ENCODE measurements at regions not wholly inside any gene's neighbourhood (a gene's known extent, or its start where the extent isn't known, plus 50 kb on each side); places are given as distances from the start of the nearest gene placed in this dataset.
"Not testable (repeated sequence)": the region's sequence is repeated elsewhere in the genome, so short reads cannot be mapped to it uniquely, and the experiment has no call there.

GRCh38 chr6:792662-793061, 99.7 kb upstream of the EXOC2 start:
- no peak for DNase-seq

DNA sequence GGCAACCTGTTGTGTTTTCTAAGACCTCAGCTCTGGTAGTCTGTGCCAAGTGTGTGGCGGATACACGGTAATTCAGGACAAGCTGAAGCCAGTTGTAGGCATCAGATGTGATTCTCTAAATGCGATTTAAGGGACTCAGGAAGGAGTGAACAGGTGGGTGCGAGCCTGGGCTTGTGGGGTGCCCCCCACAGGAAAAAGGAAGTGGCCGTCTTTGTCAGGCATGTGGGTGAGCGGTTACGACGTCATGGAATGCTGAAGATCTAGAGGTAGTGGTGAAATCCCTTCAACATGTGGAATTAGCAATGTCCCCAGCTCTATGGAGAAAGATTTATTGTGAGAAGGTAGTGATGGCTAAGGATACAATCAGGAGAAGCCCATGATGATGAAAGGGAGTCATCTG, 95.1 kb upstream of the EXOC2 start:
- DNase-seq = no peak

DNA sequence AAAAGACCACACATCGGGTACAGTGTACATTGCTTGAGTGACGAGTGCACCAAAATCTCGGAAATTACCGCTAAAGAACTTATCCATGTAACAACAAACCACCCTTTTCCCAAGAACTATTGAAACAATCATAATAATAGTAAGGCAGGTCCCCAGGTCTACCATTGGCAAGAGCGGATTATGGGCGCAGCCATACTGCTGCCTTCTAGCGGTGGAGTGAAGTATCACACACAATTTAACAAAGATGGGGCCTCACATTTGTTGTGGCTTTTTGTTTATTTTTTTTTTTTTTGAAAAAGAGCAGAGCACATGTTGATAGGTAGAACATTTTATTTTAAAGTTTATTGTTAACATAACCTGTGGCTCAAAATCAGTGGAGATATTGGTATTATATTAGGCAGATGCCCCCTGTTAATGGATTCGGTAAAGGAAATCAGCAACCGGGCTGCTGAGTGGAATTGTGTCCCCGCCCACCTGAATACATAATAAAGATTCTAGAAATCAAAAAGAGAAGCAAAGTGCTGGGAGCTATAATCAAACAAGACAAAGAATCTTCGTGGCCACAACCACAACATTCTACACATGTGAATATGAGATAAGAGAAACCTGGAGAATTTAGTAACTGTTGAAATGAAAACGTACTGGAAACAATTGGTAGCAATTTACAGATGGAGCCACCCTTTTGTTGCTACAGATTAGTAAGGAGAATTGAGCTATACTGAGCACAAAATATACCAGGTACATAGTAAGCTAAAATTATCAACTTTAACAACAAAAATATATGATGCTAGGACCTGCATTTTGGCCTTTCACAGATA, 94.2 kb upstream of the EXOC2 start:
- DNase-seq = no peak

GRCh38 chr6:783966-784735, 91.2 kb upstream of the EXOC2 start:
- no peak for DNase-seq

GRCh38 chr6:782141-782540, 89.2 kb upstream of the EXOC2 start:
- no peak for DNase-seq

GRCh38 chr6:781350-781961, 88.5 kb upstream of the EXOC2 start:
- no peak for DNase-seq

DNA sequence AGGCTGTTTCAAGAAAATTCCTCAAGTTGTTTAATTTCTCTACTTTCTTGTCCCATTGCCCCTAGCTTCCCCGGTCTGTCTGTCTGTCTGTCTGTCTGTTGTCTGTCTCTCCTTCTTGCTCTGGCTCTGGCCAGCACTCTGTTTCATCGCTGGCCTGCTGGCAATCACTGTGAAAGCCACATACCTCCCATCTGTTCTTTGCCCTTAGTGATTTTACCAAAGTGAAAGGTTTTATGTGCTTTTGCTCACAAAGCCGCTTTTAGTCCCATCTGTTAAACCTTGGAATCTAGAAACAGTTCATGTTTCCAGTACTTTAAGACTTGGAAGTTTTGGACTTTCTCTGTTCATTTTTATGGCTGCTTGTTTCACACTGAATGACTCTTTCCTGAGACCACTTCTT, 87.8 kb upstream of the EXOC2 start:
- DNase-seq = no peak

- DNase-seq = no peak
Measured at GRCh38 chr6:776951-777350, 84.0 kb upstream of the EXOC2 start.

DNA sequence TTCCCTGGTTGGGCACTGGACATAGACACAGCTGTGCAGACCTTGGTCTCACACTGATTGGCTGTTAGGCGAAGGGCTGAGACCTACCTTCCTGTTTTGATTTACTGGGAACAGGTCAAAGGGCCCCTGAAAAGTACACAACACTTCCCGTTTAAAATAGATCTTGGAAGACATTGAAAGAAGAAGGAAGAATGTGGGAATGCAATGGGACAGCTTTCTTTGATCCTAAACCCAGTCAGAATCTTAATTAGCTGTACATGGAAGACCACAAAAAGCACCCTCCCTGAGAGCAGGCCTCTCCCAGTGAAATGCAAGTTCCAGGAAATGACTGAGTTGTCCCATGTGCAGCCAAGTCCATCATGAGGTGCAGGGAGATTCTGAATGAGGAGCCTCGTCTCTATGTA, 83.6 kb upstream of the EXOC2 start:
- DNase-seq = no peak

- DNase-seq = no peak
Measured at GRCh38 chr6:775863-776262, 82.9 kb upstream of the EXOC2 start.

- not testable (repeated sequence) for DNase-seq
Measured at GRCh38 chr6:771683-772082, 78.7 kb upstream of the EXOC2 start.

DNA sequence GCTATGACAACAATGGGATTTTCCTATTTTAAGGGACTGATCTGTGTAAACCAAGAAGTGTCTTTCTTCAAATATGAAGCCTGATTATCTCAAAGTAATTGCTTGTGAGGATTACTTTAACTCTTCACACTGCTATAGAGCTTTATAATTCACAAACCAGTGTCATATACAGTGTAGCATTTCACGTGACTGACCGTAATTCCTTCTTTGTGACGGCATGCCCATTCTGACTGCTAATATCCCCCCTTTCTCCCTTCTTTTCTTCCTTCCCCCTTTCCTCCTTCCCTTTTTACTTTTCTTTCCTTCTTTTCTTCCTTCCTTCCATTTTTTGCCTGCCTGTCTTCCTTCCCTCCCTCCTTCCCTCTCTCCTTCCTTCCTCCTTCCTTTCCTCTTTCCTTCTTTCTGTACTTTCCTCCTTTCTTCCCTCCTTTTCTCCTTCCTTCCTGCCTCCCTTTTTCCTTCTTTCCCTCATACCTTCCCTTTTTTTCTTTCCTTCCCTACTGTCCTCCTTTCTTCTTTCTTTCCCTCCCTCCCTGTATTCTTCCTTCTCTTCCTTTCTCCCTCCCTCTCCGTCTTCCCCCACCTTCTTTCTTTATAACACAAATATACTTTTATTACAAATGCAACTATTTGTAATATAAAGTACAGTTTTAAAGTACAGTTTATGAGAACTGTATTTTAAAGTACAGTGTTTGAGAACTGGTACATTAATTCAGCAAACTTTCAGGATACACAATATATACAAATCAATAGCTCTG, 75.0 kb upstream of the EXOC2 start:
- no peak for DNase-seq

GRCh38 chr6:766625-767024, 73.7 kb upstream of the EXOC2 start:
- DNase-seq = no peak

DNA sequence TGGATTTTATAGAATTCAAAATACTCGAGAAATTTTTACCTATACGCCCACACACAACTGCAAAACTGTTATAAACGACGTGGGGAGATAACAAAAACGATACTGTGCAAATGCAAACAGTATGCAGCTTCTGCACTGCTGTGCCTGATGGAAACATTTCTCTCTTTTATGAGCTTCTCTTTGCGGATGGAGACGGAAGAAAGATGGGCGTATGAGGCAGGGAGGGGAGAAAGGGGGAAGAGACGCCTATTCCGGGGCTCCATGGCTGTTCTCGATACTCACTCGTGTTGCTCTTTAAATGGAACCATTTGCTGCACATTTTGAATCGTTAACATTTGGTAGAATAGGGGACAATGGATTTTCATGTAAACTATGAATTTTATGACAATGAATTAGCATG, 69.1 kb upstream of the EXOC2 start:
- no peak for DNase-seq

DNA sequence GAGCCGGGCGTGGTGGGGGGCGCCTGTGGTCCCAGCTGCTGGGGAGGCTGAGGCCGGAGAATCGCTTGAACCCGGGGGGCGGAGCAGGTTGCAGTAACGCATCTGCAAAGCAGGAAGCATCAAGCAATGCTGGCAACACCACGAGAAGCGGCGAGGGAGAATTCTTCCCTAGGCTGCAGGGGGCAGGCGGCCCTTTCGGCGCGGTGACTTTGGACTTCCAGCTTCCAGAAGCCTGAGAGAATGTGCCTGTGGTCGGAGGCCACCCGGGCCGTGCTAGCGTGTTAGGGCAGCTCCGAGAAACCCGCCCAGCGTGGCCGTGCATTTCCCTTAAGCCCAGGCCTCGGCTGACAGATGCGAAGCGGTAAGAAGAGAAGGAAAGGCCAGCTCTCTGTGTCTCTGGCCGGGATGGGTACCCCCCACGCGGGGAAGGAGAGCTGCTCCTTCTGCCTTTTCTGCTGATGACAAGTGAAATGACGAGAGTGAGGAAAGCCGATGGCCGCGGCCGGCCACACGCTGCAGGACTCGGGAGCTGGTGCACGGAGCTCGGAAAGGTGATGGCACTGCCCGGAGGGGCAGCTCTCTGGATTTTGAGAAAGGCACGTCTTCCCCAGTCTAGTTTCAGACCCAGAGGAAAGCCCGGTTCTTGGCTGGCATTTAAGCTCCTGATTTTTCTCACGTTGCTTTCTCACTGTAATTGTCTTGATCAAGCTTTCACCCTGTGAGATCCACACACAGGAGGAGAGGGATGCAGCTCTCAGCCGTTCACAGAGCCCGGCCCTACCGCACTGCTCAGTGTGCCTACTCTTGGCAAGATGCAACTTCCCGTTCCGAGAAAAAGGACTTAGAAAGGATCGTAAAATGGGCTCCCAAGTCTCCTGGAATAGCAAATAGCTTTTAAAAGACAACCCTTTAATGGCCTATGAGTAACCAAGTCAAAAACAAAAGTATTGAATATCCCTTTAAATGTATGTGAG, 68.3 kb upstream of the EXOC2 start:
- DNase-seq = no peak

DNA sequence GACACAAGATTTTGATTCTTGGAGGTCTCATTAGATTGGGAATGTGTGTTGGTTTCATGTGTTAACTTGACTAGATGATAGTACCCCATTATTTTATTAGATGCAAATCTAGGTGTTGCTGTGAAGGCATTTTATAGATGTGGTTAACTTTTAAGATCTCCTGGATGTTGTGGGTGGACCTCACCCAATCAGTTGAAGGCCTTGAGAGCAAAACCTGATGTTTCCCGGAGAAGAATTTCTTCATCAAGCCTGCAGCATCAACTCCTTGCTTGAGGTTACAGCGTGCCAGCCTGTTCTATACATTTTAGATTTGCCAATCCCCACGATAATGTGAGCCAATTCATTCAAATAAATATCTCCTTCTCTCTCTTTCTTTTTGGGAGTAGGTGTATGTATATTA, 66.8 kb upstream of the EXOC2 start:
- no peak for DNase-seq

- DNase-seq = no peak
Measured at GRCh38 chr6:756224-756623, 63.3 kb upstream of the EXOC2 start.

GRCh38 chr6:754202-754601, 61.3 kb upstream of the EXOC2 start:
- no peak for DNase-seq

DNA sequence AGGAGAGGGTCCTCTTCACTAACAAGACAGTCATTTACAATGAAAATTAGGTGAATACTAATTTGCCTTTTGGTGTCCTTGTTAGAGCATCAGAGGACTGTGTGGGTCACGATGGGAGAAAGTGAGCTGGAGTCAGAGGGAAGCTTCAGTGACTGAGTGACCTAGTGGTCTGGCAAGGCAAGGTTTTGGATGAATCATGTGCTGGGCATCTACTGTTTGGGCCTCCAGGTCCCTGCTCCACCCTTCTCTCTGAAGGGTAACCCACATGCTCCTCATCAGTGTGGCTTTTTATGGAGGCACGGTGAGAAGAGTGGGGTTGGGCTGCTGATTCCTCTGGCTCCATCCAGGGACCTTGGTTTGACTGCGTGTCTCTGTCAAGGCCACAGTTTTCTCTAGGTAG, 60.5 kb upstream of the EXOC2 start:
- DNase-seq = no peak

DNA sequence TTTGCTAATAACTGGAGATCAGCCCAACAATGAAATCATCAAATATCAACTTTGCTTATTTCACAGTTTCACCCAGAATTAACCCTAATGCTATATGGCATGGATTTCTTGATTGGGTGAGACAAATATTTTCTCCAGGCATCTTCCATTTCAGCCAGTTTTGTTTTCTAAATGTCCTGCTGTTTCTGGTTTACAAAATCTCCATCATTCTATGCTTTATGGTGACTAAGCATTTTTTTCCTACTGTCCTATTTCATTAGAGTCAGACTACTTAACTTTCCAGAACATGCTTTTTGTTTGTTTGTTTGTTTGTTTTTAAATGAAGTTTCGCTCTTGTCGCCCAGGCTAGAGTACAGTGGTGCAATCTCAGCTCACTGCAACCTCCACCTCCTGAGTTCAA, 59.5 kb upstream of the EXOC2 start:
- no peak for DNase-seq

- DNase-seq = no peak
Measured at GRCh38 chr6:751765-752164, 58.8 kb upstream of the EXOC2 start.

DNA sequence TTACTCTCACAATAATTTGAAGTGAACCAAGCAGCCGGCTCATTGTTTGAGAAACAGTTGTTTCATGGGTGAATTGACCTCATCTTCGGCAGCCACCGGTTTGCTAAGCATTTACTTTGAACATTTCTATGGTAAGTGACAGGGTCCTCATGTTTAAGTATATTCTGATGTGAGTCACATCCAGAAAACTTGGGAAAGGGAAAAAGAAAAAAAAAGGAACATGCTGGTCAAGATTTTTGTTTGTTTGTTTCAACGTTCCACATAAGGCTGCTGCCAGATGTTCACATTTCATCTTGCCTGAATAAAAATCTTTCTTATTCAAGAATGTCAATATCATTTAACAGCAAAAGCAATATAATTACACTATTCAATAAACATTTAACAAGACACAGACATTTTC, 55.0 kb upstream of the EXOC2 start:
- DNase-seq = no peak

Data from CD4-positive, alpha-beta T cell treated with Interleukin-15 for 1 hour (primary cell).